ENCODE measurements at regions not wholly inside any gene's neighbourhood (a gene's known extent, or its start where the extent isn't known, plus 50 kb on each side); places are given as distances from the start of the nearest gene placed in this dataset.

DNA sequence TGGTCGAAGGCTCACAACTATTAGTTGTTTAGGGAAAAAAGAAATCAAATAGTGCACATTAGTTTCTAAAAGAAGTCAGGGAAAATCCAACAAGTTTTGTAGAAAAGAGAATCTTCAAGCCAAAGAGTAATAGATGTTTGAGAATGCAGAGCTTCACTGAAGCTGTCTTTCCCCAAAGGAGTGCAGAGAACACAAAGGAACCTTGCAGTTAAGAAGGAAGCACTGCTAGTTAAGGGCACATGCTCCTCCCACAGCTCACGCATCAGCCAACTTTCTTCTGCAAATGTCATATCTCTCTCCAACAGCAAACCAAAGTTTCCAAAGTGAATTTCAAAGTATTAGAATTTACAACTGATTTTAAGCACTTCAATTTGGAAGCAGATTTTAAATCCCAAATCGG, 116.4 kb upstream of the FST start:
- Histone ChIP-seq H3K4me1 (ENCODE audit: insufficient read depth, low read length, poor library complexity, severe bottlenecking) (no peaks in the 10 kb centered on the region), H3K9me2 (ENCODE audit: insufficient read depth, low read length) (no peaks in the 10 kb centered on the region), H3K36me3 (ENCODE audit: insufficient read depth, low read length) (no peaks in the 10 kb centered on the region), H3K4me2 (ENCODE audit: low read length) (no peak overlapping the region), H2AFZ (ENCODE audit: low read length) (no peak overlapping the region), H4K20me1 (ENCODE audit: insufficient read depth, low read length) (no peaks in the 10 kb centered on the region), H3K9me3 (ENCODE audit: low read length) (no peaks in the 10 kb centered on the region), H3K4me3 (ENCODE audit: low read depth, low read length, poor library complexity, severe bottlenecking) (no peak overlapping the region), H3K79me2 (ENCODE audit: insufficient read depth, low read depth, low read length) (no peaks in the 10 kb centered on the region), H3K27ac (ENCODE audit: low read depth, low read length, poor library complexity, severe bottlenecking) (no peak overlapping the region)
- ChIA-PET POLR2A (interaction anchor here (0.6 kb wide), 1 partner anchor 117 kb away, joined by 3 read pairs; no protein-coding TSS in a partner anchor), CTCF (ENCODE audit: unreplicated experiment) (no interaction called here)
- no peak for TF ChIP-seq EZH2phosphoT487 (IDR thresholded peaks at IDR 0.05; ENCODE audit: borderline replicate concordance, low read depth, low read length)
- TF ChIP-seq, protein P1, sequence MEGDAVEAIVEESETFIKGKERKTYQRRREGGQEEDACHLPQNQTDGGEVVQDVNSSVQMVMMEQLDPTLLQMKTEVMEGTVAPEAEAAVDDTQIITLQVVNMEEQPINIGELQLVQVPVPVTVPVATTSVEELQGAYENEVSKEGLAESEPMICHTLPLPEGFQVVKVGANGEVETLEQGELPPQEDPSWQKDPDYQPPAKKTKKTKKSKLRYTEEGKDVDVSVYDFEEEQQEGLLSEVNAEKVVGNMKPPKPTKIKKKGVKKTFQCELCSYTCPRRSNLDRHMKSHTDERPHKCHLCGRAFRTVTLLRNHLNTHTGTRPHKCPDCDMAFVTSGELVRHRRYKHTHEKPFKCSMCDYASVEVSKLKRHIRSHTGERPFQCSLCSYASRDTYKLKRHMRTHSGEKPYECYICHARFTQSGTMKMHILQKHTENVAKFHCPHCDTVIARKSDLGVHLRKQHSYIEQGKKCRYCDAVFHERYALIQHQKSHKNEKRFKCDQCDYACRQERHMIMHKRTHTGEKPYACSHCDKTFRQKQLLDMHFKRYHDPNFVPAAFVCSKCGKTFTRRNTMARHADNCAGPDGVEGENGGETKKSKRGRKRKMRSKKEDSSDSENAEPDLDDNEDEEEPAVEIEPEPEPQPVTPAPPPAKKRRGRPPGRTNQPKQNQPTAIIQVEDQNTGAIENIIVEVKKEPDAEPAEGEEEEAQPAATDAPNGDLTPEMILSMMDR (conservative IDR thresholded peaks at IDR 0.05; ENCODE audit: low read length), result no peak
- BruUV-seq (replicated peaks), result no TSS peak
- DNase-seq (ENCODE audit: low spot score), result no peak
- intact Hi-C loops (cut with micrococcal nuclease; ENCODE audit: unreplicated experiment), result no loop called here

DNA sequence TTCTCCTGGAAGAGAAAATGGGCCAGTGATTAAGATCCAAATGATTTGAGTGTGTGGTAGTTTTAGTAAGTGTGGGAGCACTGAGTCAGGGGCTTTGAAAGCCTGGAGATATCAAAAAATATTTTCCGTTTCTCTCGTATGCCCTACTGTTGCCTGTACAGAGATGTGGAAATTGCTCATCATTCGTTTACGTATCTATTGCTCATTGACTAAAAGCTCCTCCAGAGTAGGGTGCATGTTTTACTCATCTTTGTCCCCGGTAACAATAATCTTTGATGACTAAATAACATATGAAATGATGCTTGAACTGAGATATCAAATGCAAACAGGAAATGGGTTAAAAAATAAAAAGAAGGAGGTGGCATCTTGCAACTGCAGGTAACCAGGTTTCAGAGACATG, 114.2 kb upstream of the FST start:
- intact Hi-C loops (cut with micrococcal nuclease; ENCODE audit: unreplicated experiment), result no loop called here
- ChIA-PET CTCF (ENCODE audit: unreplicated experiment) (no interaction called here), POLR2A (interaction anchor here (0.8 to 1.2 kb wide), 3 partner anchors 15 to 27 kb away, joined by 3 to 4 read pairs (median 3); no protein-coding TSS in a partner anchor)
- no peak overlapping the region for H3K4me2 ChIP-seq (ENCODE audit: low read length)
- TF ChIP-seq EZH2phosphoT487 (IDR thresholded peaks at IDR 0.05; ENCODE audit: borderline replicate concordance, low read depth, low read length), result no peak
- TF ChIP-seq, protein P1 (conservative IDR thresholded peaks at IDR 0.05; ENCODE audit: low read length), result no peak
- no peak overlapping the region for H2AFZ ChIP-seq (ENCODE audit: low read length)
- no peaks in the 10 kb centered on the region for H3K36me3 ChIP-seq (ENCODE audit: insufficient read depth, low read length)
- no TSS peak for BruUV-seq (replicated peaks)
- no peak overlapping the region for H3K4me3 ChIP-seq (ENCODE audit: low read depth, low read length, poor library complexity, severe bottlenecking)
- no peaks in the 10 kb centered on the region for H3K4me1 ChIP-seq (ENCODE audit: insufficient read depth, low read length, poor library complexity, severe bottlenecking)
- no peaks in the 10 kb centered on the region for H3K9me2 ChIP-seq (ENCODE audit: insufficient read depth, low read length)
- H4K20me1 ChIP-seq (ENCODE audit: insufficient read depth, low read length), result no peaks in the 10 kb centered on the region
- H3K27ac ChIP-seq (ENCODE audit: low read depth, low read length, poor library complexity, severe bottlenecking), result no peak overlapping the region
- DNase-seq (ENCODE audit: low spot score), result no peak
- H3K9me3 ChIP-seq (ENCODE audit: low read length), result no peaks in the 10 kb centered on the region
- no peaks in the 10 kb centered on the region for H3K79me2 ChIP-seq (ENCODE audit: insufficient read depth, low read depth, low read length)

DNA sequence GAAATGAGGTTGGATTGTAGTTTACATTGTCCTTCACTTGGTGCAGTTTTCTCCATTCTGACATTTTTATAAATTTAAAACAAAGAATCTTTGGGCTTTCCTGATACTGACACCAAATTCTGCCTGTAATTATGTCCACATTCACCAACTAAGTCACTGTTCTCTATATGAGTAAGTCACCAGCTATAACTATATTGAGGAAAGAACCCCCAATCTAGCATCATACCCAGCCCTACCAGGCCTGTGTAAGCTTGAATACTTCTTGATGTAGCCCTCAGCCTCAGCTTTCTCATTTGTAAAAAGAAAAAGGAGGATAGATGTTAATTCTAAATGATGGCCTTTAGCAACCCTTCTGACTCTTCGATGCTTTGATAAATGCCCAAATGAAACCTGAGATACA, 112.7 kb upstream of the FST start:
- Histone ChIP-seq H3K36me3 (ENCODE audit: insufficient read depth, low read length) (no peaks in the 10 kb centered on the region), H3K4me2 (ENCODE audit: low read length) (no peak overlapping the region), H3K9me3 (ENCODE audit: low read length) (no peaks in the 10 kb centered on the region), H3K27ac (ENCODE audit: low read depth, low read length, poor library complexity, severe bottlenecking) (no peak overlapping the region), H3K79me2 (ENCODE audit: insufficient read depth, low read depth, low read length) (no peaks in the 10 kb centered on the region), H3K4me3 (ENCODE audit: low read depth, low read length, poor library complexity, severe bottlenecking) (no peak overlapping the region), H4K20me1 (ENCODE audit: insufficient read depth, low read length) (no peaks in the 10 kb centered on the region), H2AFZ (ENCODE audit: low read length) (no peak overlapping the region), H3K4me1 (ENCODE audit: insufficient read depth, low read length, poor library complexity, severe bottlenecking) (no peaks in the 10 kb centered on the region), H3K9me2 (ENCODE audit: insufficient read depth, low read length) (no peaks in the 10 kb centered on the region)
- DNase-seq (ENCODE audit: low spot score), result no peak
- POLR2A ChIA-PET, result interaction anchor here (0.7 kb wide), 1 partner anchor 29 kb away, joined by 4 read pairs; no protein-coding TSS in a partner anchor
- BruUV-seq (replicated peaks), result no TSS peak
- intact Hi-C loops (cut with micrococcal nuclease; ENCODE audit: unreplicated experiment), result no loop called here
- CTCF ChIA-PET (ENCODE audit: unreplicated experiment), result no interaction called here
- TF ChIP-seq, protein P1 (conservative IDR thresholded peaks at IDR 0.05; ENCODE audit: low read length), result no peak
- TF ChIP-seq EZH2phosphoT487 (IDR thresholded peaks at IDR 0.05; ENCODE audit: borderline replicate concordance, low read depth, low read length), result no peak

Measured in OCI-LY7 (cell line).